Keratinocyte (primary cell): ENCODE measurements at regions not wholly inside any gene's neighbourhood (a gene's known extent, or its start where the extent isn't known, plus 50 kb on each side); places are given as distances from the start of the nearest gene placed in this dataset.

Experiments used
- DNase-seq: peaks from one replicate; pipeline ENCODE4 v3.0.0-alpha.2; 2011; ENCODE audit warnings: low read depth, missing footprints, low spot score
- FAIRE-seq: peaks from 2 replicates; lab custom pipeline; 2011; peaks lifted over from hg19 to GRCh38; lab: Jason Lieb, UNC
- H2AFZ ChIP-seq: 2 replicates; pipeline ENCODE4 v1.6.0; 2012; ENCODE audit warnings: low read length, control low read depth, inconsistent platforms; ENCODE audit not compliant: control insufficient read depth
- H3K27ac ChIP-seq: 2 replicates; pipeline ENCODE4 v1.5.1; 2011; ENCODE audit warnings: low read length; ENCODE audit not compliant: control insufficient read depth, insufficient read depth
- H3K27me3 ChIP-seq: 3 replicates; pipeline ENCODE4 v1.6.0; 2011; ENCODE audit warnings: low read length; ENCODE audit not compliant: control insufficient read depth, insufficient read depth; ENCODE audit errors: extremely low read depth
- H3K36me3 ChIP-seq, 2 experiments: 2 replicates in 1 of 2; 3 replicates in 1 of 2; pipeline ENCODE4 v1.5.1; 2011; ENCODE audit warnings: low read length in 2 of 2, mild to moderate bottlenecking in 1 of 2; ENCODE audit not compliant: control insufficient read depth in 2 of 2, insufficient read depth in 2 of 2; ENCODE audit errors: extremely low read depth in 1 of 2
- H3K4me1 ChIP-seq: 3 replicates; pipeline ENCODE4 v1.5.1; 2011; ENCODE audit warnings: low read length; ENCODE audit not compliant: control insufficient read depth, insufficient read depth; ENCODE audit errors: extremely low read depth
- H3K4me2 ChIP-seq: 3 replicates; pipeline ENCODE4 v1.6.0; 2011; ENCODE audit warnings: low read depth, low read length; ENCODE audit not compliant: control insufficient read depth, insufficient read depth; ENCODE audit errors: extremely low read depth
- H3K4me3 ChIP-seq, 3 experiments: fragments of 200-600 bp in 1 of 3; sonication (generic) in 1 of 3; 2 replicates in 2 of 3; 3 replicates in 1 of 3; pipeline ENCODE4 v1.5.1; 2011 to 2016; ENCODE audit warnings: low read length in 3 of 3, mild to moderate bottlenecking in 3 of 3, control low read depth in 2 of 3, inconsistent platforms in 1 of 3, low read depth in 1 of 3, mixed read lengths in 1 of 3, mixed run types in 1 of 3, moderate library complexity in 1 of 3; ENCODE audit not compliant: control insufficient read depth in 2 of 3, insufficient read depth in 2 of 3; ENCODE audit errors: extremely low read depth in 1 of 3
- H3K79me2 ChIP-seq: 2 replicates; pipeline ENCODE4 v1.6.0; 2012; ENCODE audit warnings: low read length; ENCODE audit not compliant: control insufficient read depth, insufficient read depth
- H3K9ac ChIP-seq: 3 replicates; pipeline ENCODE4 v1.6.0; 2011; ENCODE audit warnings: low read length; ENCODE audit not compliant: control insufficient read depth, insufficient read depth; ENCODE audit errors: extremely low read depth
- H3K9me1 ChIP-seq: 3 replicates; pipeline ENCODE4 v1.6.0; 2011; ENCODE audit warnings: low read length; ENCODE audit not compliant: control insufficient read depth, insufficient read depth; ENCODE audit errors: extremely low read depth
- H3K9me3 ChIP-seq: 2 replicates; pipeline ENCODE4 v1.5.1; 2012; ENCODE audit warnings: low read depth, low read length; ENCODE audit not compliant: control insufficient read depth
- H4K20me1 ChIP-seq: 3 replicates; pipeline ENCODE4 v1.6.0; 2011; ENCODE audit warnings: low read length; ENCODE audit not compliant: control insufficient read depth, insufficient read depth; ENCODE audit errors: extremely low read depth
- CTCF ChIP-seq, 3 experiments: IDR thresholded peaks in 1 of 3; conservative IDR thresholded peaks in 1 of 3; optimal IDR thresholded peaks in 1 of 3; 2 replicates in 2 of 3; 3 replicates in 1 of 3; pipeline versions ENCODE3 to v1.5.1; 2011; ENCODE audit warnings: low read length in 3 of 3, mild to moderate bottlenecking in 3 of 3, moderate library complexity in 2 of 3, control low read depth in 1 of 3, inconsistent platforms in 1 of 3; ENCODE audit not compliant: insufficient read depth in 2 of 3; ENCODE audit errors: extremely low read depth in 1 of 3
- EZH2 ChIP-seq: IDR thresholded peaks from one replicate; pipeline ENCODE4 v1.6.1; 2012; ENCODE audit warnings: inconsistent platforms, mild to moderate bottlenecking, low read length, moderate library complexity
- dilution Hi-C: fragments of 300-500 bp; cut with MboI; formaldehyde crosslinking; loops from one replicate; pipeline ENCODE4 v1.7.0; 2020; ENCODE audit warnings: low sequenced_read_pairs; ENCODE audit not compliant: extremely low pct_ligation_motif_present

- no peak overlapping the region for H2AFZ ChIP-seq
- FAIRE-seq, result no peak
- peaks cover 7% of the 10 kb centered on the region for H3K4me1 ChIP-seq
- no peak overlapping the region for H3K9ac ChIP-seq
- no peak overlapping the region for H3K27ac ChIP-seq
- no peak for TF ChIP-seq EZH2
- no peak for TF ChIP-seq CTCF (optimal IDR thresholded peaks at IDR 0.05 in 1 of 3, IDR thresholded peaks at IDR 0.05 in 1 of 3, conservative IDR thresholded peaks at IDR 0.05 in 1 of 3; ENCODE audit: extremely low read depth in 1 of 3, insufficient read depth in 2 of 3, low read length in 3 of 3)
- dilution Hi-C loops, result no loop called here
- H3K36me3 ChIP-seq, result peaks cover 21 to 22% of the 10 kb centered on the region in 2 experiments
- H3K9me1 ChIP-seq, result no peaks in the 10 kb centered on the region
- no peak overlapping the region for H3K4me3 ChIP-seq
- H3K79me2 ChIP-seq, result no peaks in the 10 kb centered on the region
- no peaks in the 10 kb centered on the region for H3K9me3 ChIP-seq
- no peak for DNase-seq
- H4K20me1 ChIP-seq, result no peaks in the 10 kb centered on the region
- no peaks in the 10 kb centered on the region for H3K27me3 ChIP-seq
- H3K4me2 ChIP-seq, result no peak overlapping the region
These were observed 363.3 kb downstream of the SEC14L1 start for GRCh38 chr17:77503916-77504651.

- H3K79me2 ChIP-seq, result no peaks in the 10 kb centered on the region
- H2AFZ ChIP-seq, result no peak overlapping the region
- TF ChIP-seq CTCF (optimal IDR thresholded peaks at IDR 0.05 in 1 of 3, IDR thresholded peaks at IDR 0.05 in 1 of 3, conservative IDR thresholded peaks at IDR 0.05 in 1 of 3; ENCODE audit: extremely low read depth in 1 of 3, insufficient read depth in 2 of 3, low read length in 3 of 3) (no peak), EZH2 (no peak)
- H3K9ac ChIP-seq, result no peak overlapping the region
- H3K36me3 ChIP-seq, result peaks cover 19 to 20% of the 10 kb centered on the region in 2 experiments
- DNase-seq (no peak), FAIRE-seq (no peak)
- no peak overlapping the region for H3K27ac ChIP-seq
- no peak overlapping the region for H3K4me2 ChIP-seq
- no peaks in the 10 kb centered on the region for H3K9me1 ChIP-seq
- H3K9me3 ChIP-seq, result no peaks in the 10 kb centered on the region
- no peak overlapping the region for H3K4me3 ChIP-seq
- H4K20me1 ChIP-seq, result no peaks in the 10 kb centered on the region
- peaks cover 7% of the 10 kb centered on the region for H3K4me1 ChIP-seq
- no peaks in the 10 kb centered on the region for H3K27me3 ChIP-seq
- dilution Hi-C loops, result no loop called here
These were observed 363.9 kb downstream of the SEC14L1 start for GRCh38 chr17:77504652-77505155.
